Caco-2 (cell line): ENCODE measurements at regions not wholly inside any gene's neighbourhood (a gene's known extent, or its start where the extent isn't known, plus 50 kb on each side); places are given as distances from the start of the nearest gene placed in this dataset.

Experiments
- BruUV-seq: library from RNA; stranded (reverse); fragments of 400-500 nt; replicated peaks from 2 replicates; lab custom pipeline; 2021; lab: Mats Ljungman, UMichigan
- CTCF ChIA-PET: fragments of 300-600 bp; sonication (Branson Sonifier 250); formaldehyde crosslinking; loops from one replicate; lab custom pipeline; 2022; ENCODE audit warnings: antibody characterized with exemption; lab: Charles Lee
- POLR2A ChIA-PET: fragments of 300-600 bp; sonication (Branson Sonifier 250); formaldehyde crosslinking; loops from one replicate; lab custom pipeline; 2022; ENCODE audit warnings: antibody characterized with exemption; lab: Charles Lee
- DNase-seq, 2 experiments: peaks; one replicate each; pipeline versions ENCODE4 v3.0.0 to v3.0.0-alpha.2; 2020 to 2022
- H3K27me3 ChIP-seq: replicated peaks from 2 replicates; pipeline ENCODE4 v1.6.0; 2011; ENCODE audit warnings: low read length; ENCODE audit not compliant: control insufficient read depth, insufficient read depth
- H3K36me3 ChIP-seq: 2 replicates; pipeline ENCODE4 v1.5.1; 2011; ENCODE audit warnings: low read length; ENCODE audit not compliant: control insufficient read depth, insufficient read depth
- H3K4me1 ChIP-seq: fragments of 250-450 bp; sonication (Bioruptor Pico); 2 replicates; pipeline ENCODE4 v1.5.1; 2020; ENCODE audit warnings: mild to moderate bottlenecking
- H3K4me3 ChIP-seq: 2 replicates; pipeline ENCODE4 v1.5.1; 2011; ENCODE audit warnings: low read depth, mild to moderate bottlenecking, control low read depth, low read length
- H3K9me3 ChIP-seq: fragments of 250-450 bp; sonication (Bioruptor Pico); 2 replicates; pipeline ENCODE4 v1.5.1; 2020; ENCODE audit warnings: mild to moderate bottlenecking, moderate library complexity
- H3K27ac Mint-ChIP-seq: one replicate; pipeline ENCODE4 v1.8.0; 2022; ENCODE audit warnings: mixed read lengths; ENCODE audit not compliant: unreplicated experiment
- H3K27me3 Mint-ChIP-seq: one replicate; pipeline ENCODE4 v1.8.0; 2022; ENCODE audit warnings: mixed read lengths; ENCODE audit not compliant: insufficient read depth, unreplicated experiment
- H3K36me3 Mint-ChIP-seq: one replicate; pipeline ENCODE4 v1.8.0; 2022; ENCODE audit warnings: mild to moderate bottlenecking, mixed read lengths; ENCODE audit not compliant: insufficient read depth, unreplicated experiment
- H3K4me1 Mint-ChIP-seq: one replicate; pipeline ENCODE4 v1.8.0; 2022; ENCODE audit warnings: low read depth, mixed read lengths; ENCODE audit not compliant: unreplicated experiment
- H3K4me3 Mint-ChIP-seq: one replicate; pipeline ENCODE4 v1.8.0; 2022; ENCODE audit warnings: mild to moderate bottlenecking, moderate library complexity, mixed read lengths; ENCODE audit not compliant: unreplicated experiment
- H3K9me3 Mint-ChIP-seq: one replicate; pipeline ENCODE4 v1.8.0; 2022; ENCODE audit warnings: mixed read lengths; ENCODE audit not compliant: unreplicated experiment
- CTCF ChIP-seq, 2 experiments: fragments of 200-600 bp in 1 of 2; IDR thresholded peaks; 1 replicate in 1 of 2; 2 replicates in 1 of 2; pipeline versions ENCODE4 v1.5.1 to v1.8.0; 2011 to 2022; ENCODE audit warnings: antibody characterized with exemption in 1 of 2, control low read depth in 1 of 2, inconsistent platforms in 1 of 2, low read depth in 1 of 2, low read length in 1 of 2, mild to moderate bottlenecking in 1 of 2, moderate library complexity in 1 of 2; ENCODE audit not compliant: insufficient read depth in 1 of 2, severe bottlenecking in 1 of 2, unreplicated experiment in 1 of 2
- intact Hi-C: fragments of 100-400 bp; cut with micrococcal nuclease; formaldehyde crosslinking; loops from one replicate; pipeline ENCODE4 v1.10.0; 2022; ENCODE audit not compliant: unreplicated experiment

- TF ChIP-seq CTCF (IDR thresholded peaks at IDR 0.05; ENCODE audit: insufficient read depth in 1 of 2, low read depth in 1 of 2, low read length in 1 of 2, severe bottlenecking in 1 of 2, unreplicated experiment in 1 of 2) = no peak
- intact Hi-C loops = loop anchor here (2.0 kb wide), 1 partner anchor 15 kb away; no protein-coding TSS in a partner anchor
- H3K27ac Mint-ChIP-seq = no peak overlapping the region
- CTCF ChIA-PET = no interaction called here
- H3K4me1 ChIP-seq = peaks cover 16% of the 10 kb centered on the region
- no TSS peak for BruUV-seq
- POLR2A ChIA-PET = no interaction called here
- H3K4me1 Mint-ChIP-seq = peaks cover 12% of the 10 kb centered on the region
- H3K36me3 Mint-ChIP-seq = no peaks in the 10 kb centered on the region
- H3K9me3 ChIP-seq = no peaks in the 10 kb centered on the region
- H3K9me3 Mint-ChIP-seq = no peaks in the 10 kb centered on the region
- DNase-seq = peak; percentile 21 to 36
- no peaks in the 10 kb centered on the region for H3K36me3 ChIP-seq
- H3K4me3 ChIP-seq = no peak overlapping the region
- H3K27me3 ChIP-seq = no peaks in the 10 kb centered on the region
- no peaks in the 10 kb centered on the region for H3K27me3 Mint-ChIP-seq
- no peak overlapping the region for H3K4me3 Mint-ChIP-seq
Measured at GRCh38 chr5:90293931-90294330, 115.6 kb downstream of the CETN3 start.

GRCh38 chr5:90290648-90291047 is 118.9 kb downstream of the CETN3 start:
- H3K36me3 ChIP-seq = no peaks in the 10 kb centered on the region
- Mint-ChIP-seq H3K4me3 (no peak overlapping the region), H3K27me3 (no peaks in the 10 kb centered on the region), H3K27ac (no peak overlapping the region), H3K36me3 (no peaks in the 10 kb centered on the region), H3K4me1 (peaks cover 12% of the 10 kb centered on the region), H3K9me3 (no peaks in the 10 kb centered on the region)
- no peaks in the 10 kb centered on the region for H3K27me3 ChIP-seq
- CTCF ChIA-PET = no interaction called here
- H3K4me1 ChIP-seq = peaks cover 19% of the 10 kb centered on the region
- TF ChIP-seq CTCF (IDR thresholded peaks at IDR 0.05; ENCODE audit: insufficient read depth in 1 of 2, low read depth in 1 of 2, low read length in 1 of 2, severe bottlenecking in 1 of 2, unreplicated experiment in 1 of 2) = no peak
- BruUV-seq = no TSS peak
- no peak for DNase-seq
- POLR2A ChIA-PET = no interaction called here
- no peaks in the 10 kb centered on the region for H3K9me3 ChIP-seq
- intact Hi-C loops = no loop called here
- H3K4me3 ChIP-seq = no peak overlapping the region

- CTCF ChIA-PET = no interaction called here
- no peaks in the 10 kb centered on the region for H3K27me3 ChIP-seq
Measured at GRCh38 chr5:90289837-90290236, 119.7 kb downstream of the CETN3 start.

More at GRCh38 chr5:90289837-90290236, 119.7 kb downstream of the CETN3 start:
- no peak for TF ChIP-seq CTCF (IDR thresholded peaks at IDR 0.05; ENCODE audit: insufficient read depth in 1 of 2, low read depth in 1 of 2, low read length in 1 of 2, severe bottlenecking in 1 of 2, unreplicated experiment in 1 of 2)
- Histone ChIP-seq H3K9me3 (no peaks in the 10 kb centered on the region), H3K4me3 (no peak overlapping the region), H3K36me3 (no peaks in the 10 kb centered on the region), H3K4me1 (peaks cover 20% of the 10 kb centered on the region)
- no peaks in the 10 kb centered on the region for H3K9me3 Mint-ChIP-seq
- peak in 1 of 2 experiments; percentile 26 for DNase-seq
- POLR2A ChIA-PET = no interaction called here
- BruUV-seq = no TSS peak
- H3K4me1 Mint-ChIP-seq = peaks cover 7% of the 10 kb centered on the region
- intact Hi-C loops = no loop called here
- no peaks in the 10 kb centered on the region for H3K27me3 Mint-ChIP-seq
- no peak overlapping the region for H3K27ac Mint-ChIP-seq
- no peaks in the 10 kb centered on the region for H3K36me3 Mint-ChIP-seq
- no peak overlapping the region for H3K4me3 Mint-ChIP-seq
